ENCODE measurements at regions not wholly inside any gene's neighbourhood (a gene's known extent, or its start where the extent isn't known, plus 50 kb on each side); places are given as distances from the start of the nearest gene placed in this dataset.

- no peaks in the 10 kb centered on the region for H3K36me3 Mint-ChIP-seq
- no peak overlapping the region for H3K4me3 ChIP-seq (ENCODE audit: low read length)
- H3K27ac ChIP-seq (ENCODE audit: low read length): no peak overlapping the region
- H3K27me3 Mint-ChIP-seq (ENCODE audit: low read depth in 2 of 2): peaks cover 15 to 55% of the 10 kb centered on the region in 2 donors
- intact Hi-C loops (cut with micrococcal nuclease): no loop called here
- no peaks in the 10 kb centered on the region for H3K9me3 ChIP-seq (ENCODE audit: control insufficient read depth, insufficient read depth, low read length)
- no peaks in the 10 kb centered on the region for H3K36me3 ChIP-seq (ENCODE audit: control insufficient read depth, insufficient read depth, low read length)
- H3K27ac Mint-ChIP-seq: no peak overlapping the region
- ATAC-seq (no peak), DNase-seq (no peak)
- no peak for TF ChIP-seq CTCF (IDR thresholded peaks at IDR 0.05)
- H3K4me1 ChIP-seq (ENCODE audit: control insufficient read depth, insufficient read depth, low read length): no peaks in the 10 kb centered on the region
- H3K9me3 Mint-ChIP-seq: no peaks in the 10 kb centered on the region
- no peak overlapping the region for H3K4me3 Mint-ChIP-seq
- H3K4me1 Mint-ChIP-seq: no peaks in the 10 kb centered on the region
- peaks cover 10% of the 10 kb centered on the region for H3K27me3 ChIP-seq (ENCODE audit: control insufficient read depth, insufficient read depth, low read length)
- 81% methylated on average over 14 of the region's 14 CpGs for WGBS (ENCODE audit: insufficient coverage)
These were observed 261.9 kb downstream of the CTTN start for GRCh38 chr11:70660059-70660888.

- no peak overlapping the region for H3K27ac Mint-ChIP-seq
These were observed 262.5 kb downstream of the CTTN start for GRCh38 chr11:70660889-70661197.

GRCh38 chr11:70661761-70662501 is 263.6 kb downstream of the CTTN start:
- WGBS (ENCODE audit: insufficient coverage): 7% methylated on average over 52 of the region's 54 CpGs

More at GRCh38 chr11:70660889-70661197, 262.5 kb downstream of the CTTN start:
- WGBS (ENCODE audit: insufficient coverage): 93% methylated on average over 11 of the region's 11 CpGs
- H3K4me3 Mint-ChIP-seq: no peak overlapping the region
- DNase-seq (no peak), ATAC-seq (no peak)
- H3K9me3 ChIP-seq (ENCODE audit: control insufficient read depth, insufficient read depth, low read length): no peaks in the 10 kb centered on the region
- H3K27me3 ChIP-seq (ENCODE audit: control insufficient read depth, insufficient read depth, low read length): peaks cover 10% of the 10 kb centered on the region
- intact Hi-C loops (cut with micrococcal nuclease): no loop called here
- no peak overlapping the region for H3K4me3 ChIP-seq (ENCODE audit: low read length)
- H3K9me3 Mint-ChIP-seq: no peaks in the 10 kb centered on the region
- H3K27me3 Mint-ChIP-seq (ENCODE audit: low read depth in 2 of 2): peaks cover 15 to 52% of the 10 kb centered on the region in 2 donors
- H3K4me1 ChIP-seq (ENCODE audit: control insufficient read depth, insufficient read depth, low read length): no peaks in the 10 kb centered on the region
- H3K27ac ChIP-seq (ENCODE audit: low read length): no peak overlapping the region
- no peaks in the 10 kb centered on the region for H3K36me3 ChIP-seq (ENCODE audit: control insufficient read depth, insufficient read depth, low read length)
- H3K36me3 Mint-ChIP-seq: no peaks in the 10 kb centered on the region
- no peaks in the 10 kb centered on the region for H3K4me1 Mint-ChIP-seq
- no peak for TF ChIP-seq CTCF (IDR thresholded peaks at IDR 0.05)

More at GRCh38 chr11:70661761-70662501, 263.6 kb downstream of the CTTN start:
- H3K4me1 Mint-ChIP-seq: no peaks in the 10 kb centered on the region
- Histone ChIP-seq H3K27ac (ENCODE audit: low read length) (no peak overlapping the region), H3K4me1 (ENCODE audit: control insufficient read depth, insufficient read depth, low read length) (no peaks in the 10 kb centered on the region), H3K27me3 (ENCODE audit: control insufficient read depth, insufficient read depth, low read length) (peaks cover 10% of the 10 kb centered on the region), H3K9me3 (ENCODE audit: control insufficient read depth, insufficient read depth, low read length) (no peaks in the 10 kb centered on the region), H3K36me3 (ENCODE audit: control insufficient read depth, insufficient read depth, low read length) (no peaks in the 10 kb centered on the region), H3K4me3 (ENCODE audit: low read length) (no peak overlapping the region)
- H3K27me3 Mint-ChIP-seq (ENCODE audit: low read depth in 2 of 2): peaks cover 15 to 41% of the 10 kb centered on the region in 2 donors
- intact Hi-C loops (cut with micrococcal nuclease): no loop called here
- no peak overlapping the region for H3K27ac Mint-ChIP-seq
- H3K4me3 Mint-ChIP-seq: no peak overlapping the region
- TF ChIP-seq CTCF (IDR thresholded peaks at IDR 0.05): no peak
- ATAC-seq (no peak), DNase-seq (no peak)
- H3K9me3 Mint-ChIP-seq: no peaks in the 10 kb centered on the region
- no peaks in the 10 kb centered on the region for H3K36me3 Mint-ChIP-seq
